ENCODE measurements at regions not wholly inside any gene's neighbourhood (a gene's known extent, or its start where the extent isn't known, plus 50 kb on each side); places are given as distances from the start of the nearest gene placed in this dataset.
A peak's percentile ranks its signal among the peaks of the same experiment; 100 is the strongest.

DNA sequence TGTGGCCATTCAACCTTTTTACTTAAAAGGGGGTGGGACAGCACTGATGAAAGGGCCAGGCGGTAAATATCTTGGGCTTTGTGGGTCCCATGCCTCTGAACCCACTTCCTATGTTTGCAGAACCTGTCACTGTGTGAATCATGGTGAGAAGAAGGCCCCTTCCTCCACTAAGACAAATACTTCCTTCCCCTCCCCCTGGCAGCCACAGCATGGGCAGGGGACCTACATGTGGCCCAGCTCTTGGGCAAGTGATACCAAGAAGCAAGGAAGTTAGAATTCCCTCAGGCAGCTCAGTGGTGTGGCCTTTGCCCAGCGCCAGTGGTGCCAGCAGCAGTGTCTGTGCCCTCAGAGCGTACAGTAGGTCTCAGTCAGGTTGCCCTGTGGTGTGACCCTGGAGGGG is 168.6 kb downstream of the TRIM33 start:
- DNase-seq = no peak

GRCh38 chr1:114341856-114342255 is 169.1 kb downstream of the TRIM33 start:
- no peak for DNase-seq

- no peak for DNase-seq
Observed at GRCh38 chr1:114341299-114341698, 169.7 kb downstream of the TRIM33 start.

DNA sequence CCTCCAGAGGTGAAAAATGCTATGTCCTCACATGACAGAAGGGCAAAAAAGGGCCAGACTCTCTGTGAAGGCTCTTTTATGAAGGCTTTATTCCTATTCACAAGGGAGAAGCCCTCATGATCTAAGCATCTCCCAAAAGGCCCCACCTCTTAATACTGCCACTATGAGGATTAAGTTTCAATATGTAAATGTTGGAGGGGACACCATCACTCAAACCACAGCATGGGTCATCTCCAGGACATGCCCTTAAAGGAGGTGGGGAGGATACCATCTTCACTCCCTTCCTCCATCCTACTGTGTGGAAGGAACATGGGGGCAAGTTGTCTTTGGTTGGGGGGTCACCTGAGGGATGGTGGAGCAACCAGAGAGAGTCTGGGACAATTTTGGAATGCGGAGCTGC is 170.1 kb downstream of the TRIM33 start:
- DNase-seq = no peak

DNA sequence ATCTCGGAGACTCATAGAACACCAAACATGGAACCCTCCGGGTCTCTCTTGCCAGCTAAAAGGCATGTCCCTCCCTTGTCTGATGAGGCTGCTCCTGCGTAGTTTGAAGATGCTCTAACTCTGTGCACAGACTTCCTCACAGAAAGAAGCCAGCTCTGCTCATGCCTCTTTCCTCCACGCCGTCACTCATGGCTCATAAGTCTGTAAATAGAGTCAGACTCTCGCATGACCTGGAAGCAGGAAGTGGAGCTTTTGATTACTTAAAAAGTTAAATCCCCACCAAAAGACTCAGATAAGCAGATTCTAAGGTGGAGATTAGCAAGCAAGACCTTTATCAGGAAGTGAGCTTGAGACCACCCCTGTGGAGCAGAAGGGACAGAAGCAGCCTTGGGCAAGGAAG is 171.6 kb downstream of the TRIM33 start:
- no peak for DNase-seq

DNA sequence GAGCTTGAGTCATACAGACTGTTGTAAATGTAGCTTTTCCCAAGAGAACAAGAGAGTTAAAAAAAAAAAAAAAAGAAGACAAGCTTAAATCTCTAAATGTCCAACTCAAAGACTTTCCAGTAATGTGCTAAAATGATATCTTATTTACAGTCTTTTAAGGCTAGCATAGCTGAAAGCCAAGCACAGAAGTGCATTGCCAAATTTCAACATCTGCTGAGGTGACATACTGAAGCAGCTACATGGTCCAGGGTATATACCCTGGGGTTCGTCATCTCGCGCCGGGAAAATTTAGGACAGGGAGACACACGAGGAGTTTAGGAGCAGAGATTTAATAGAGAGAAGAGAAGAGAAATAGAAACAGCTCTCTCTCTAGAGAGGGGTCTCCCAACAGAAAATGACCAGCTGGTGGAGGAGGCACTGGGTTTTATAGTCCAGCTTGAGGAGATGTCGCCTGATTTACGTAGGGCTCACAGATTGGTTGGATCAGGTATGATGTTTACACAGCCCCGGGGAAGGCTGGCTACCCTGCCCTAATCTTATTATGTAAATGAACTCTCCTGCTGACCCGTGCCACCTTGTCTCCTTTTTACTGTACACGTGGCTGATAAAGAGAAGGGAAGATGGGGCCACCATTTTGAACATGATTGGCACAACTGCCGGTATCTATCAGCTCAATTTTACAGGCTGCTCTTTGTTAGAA is 172.7 kb downstream of the TRIM33 start:
- no peak for DNase-seq

GRCh38 chr1:114337417-114337816 is 173.6 kb downstream of the TRIM33 start:
- no peak for DNase-seq

- no peak for DNase-seq
Observed at GRCh38 chr1:114336360-114336759, 174.6 kb downstream of the TRIM33 start.

GRCh38 chr1:114335273-114335672 is 175.7 kb downstream of the TRIM33 start:
- no peak for DNase-seq

- no peak for DNase-seq
Observed at GRCh38 chr1:114334297-114334696, 176.7 kb downstream of the TRIM33 start.

DNA sequence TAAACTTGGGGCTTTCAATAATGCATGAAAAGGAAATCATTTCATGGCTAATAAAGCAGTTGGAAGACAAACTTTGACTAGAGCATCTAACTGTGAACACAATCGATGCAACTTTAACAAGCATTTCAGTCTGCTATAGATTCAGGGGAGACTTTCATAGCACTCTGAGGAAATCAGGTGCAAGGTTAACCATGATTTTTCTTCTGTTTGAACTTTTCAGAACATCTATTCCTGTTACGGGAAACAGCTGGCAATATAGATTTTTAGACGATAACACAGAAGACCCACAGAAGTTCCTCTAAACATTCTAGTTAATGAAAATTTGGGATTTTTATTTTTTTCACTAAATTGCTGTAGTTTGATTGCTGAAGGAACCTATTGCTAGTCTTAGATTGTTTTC is 177.3 kb downstream of the TRIM33 start:
- DNase-seq = no peak

DNA sequence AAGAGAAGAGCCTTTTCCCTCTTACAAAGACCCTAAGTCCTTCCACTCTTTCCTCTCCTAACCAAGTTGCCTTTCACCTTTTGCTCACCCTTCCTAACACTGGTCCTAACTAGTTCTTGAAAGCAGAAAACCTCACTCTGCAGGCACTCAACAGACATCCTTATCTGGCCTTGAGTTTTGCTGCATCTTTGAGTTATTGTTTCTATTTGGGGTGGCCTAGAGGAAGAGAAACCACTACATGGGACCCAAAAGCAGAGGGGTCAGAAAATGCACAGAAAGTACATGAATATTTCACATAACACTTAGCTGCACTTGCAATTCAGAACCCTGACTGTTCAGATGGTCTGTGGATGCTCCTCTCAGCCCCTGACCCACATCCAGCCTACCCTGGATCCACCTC is 178.3 kb upstream of the SYT6 start:
- no peak for DNase-seq

- DNase-seq = no peak
Observed at GRCh38 chr1:114330451-114330983, 176.8 kb upstream of the SYT6 start.

DNA sequence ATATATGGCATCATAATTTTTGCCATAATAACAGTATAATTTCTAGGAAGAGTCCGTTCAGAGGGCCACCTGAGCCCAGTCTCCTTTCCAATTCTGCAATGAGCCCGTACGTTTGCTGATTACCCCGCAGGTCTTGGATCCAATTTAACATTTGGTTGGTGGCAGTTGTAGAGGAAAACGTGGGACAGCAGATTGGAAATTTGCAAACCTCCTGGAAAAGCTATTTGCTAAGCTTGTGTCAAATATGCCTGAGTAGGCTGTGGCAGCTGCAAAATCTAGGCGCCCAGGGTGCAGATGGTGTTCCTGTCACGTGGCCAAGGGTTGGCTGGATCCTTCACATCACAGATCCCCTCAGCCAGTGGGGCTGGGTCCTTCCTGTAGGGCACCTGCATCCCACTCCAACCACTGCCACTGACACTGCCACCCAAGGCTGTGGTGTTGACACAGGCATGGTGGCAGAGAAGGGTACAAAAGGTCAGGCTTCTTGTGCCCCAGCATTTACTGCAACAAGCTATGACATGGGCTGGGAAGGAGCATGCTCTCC is 174.8 kb upstream of the SYT6 start:
- DNase-seq = no peak

GRCh38 chr1:114324662-114324965 is 170.9 kb upstream of the SYT6 start:
- DNase-seq = no peak

GRCh38 chr1:114323959-114324661 is 170.4 kb upstream of the SYT6 start:
- no peak for DNase-seq

DNA sequence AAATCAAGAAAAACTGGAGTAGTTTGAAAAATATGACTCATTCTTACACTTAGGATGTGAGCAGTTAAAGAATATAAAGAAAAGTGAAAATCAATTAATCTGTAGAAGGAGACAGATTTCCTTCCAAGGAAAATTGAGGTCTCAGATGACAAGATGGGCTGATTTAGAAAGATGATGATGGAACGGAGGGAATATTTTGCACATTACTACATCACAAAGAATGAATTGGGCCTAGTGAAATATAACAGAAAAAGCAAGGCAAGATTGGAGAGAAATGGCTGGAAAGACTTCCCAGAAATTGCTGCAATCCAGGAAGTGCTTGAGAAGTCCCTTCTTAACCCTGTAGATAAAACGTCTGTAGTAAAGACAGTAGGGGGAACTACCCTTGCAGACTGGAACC is 169.1 kb upstream of the SYT6 start:
- DNase-seq = peak; percentile 82

GRCh38 chr1:114322207-114322606 is 168.5 kb upstream of the SYT6 start:
- no peak for DNase-seq

- peak; percentile 94 for DNase-seq
Observed at GRCh38 chr1:114320586-114320985, 166.9 kb upstream of the SYT6 start.

DNA sequence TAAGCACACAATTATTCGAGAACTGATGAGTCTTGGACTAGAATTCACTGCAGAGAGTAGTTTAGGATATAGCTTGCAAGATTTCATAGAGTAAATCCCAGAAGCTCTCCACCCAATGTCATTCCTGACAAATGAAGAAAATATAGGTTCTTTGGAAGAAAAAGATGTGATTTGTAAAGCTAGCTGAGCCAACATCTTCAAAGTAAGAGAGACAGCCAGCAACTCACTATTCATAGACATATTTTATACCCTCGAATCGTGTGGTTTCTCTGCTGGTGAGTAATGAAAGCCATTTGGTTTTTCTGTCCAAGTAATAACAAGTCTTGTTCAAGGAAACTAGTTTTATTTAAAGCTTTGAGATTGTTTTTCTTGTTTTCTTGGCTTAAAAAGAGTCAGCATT is 165.7 kb upstream of the SYT6 start:
- peak; percentile 87 for DNase-seq

DNA sequence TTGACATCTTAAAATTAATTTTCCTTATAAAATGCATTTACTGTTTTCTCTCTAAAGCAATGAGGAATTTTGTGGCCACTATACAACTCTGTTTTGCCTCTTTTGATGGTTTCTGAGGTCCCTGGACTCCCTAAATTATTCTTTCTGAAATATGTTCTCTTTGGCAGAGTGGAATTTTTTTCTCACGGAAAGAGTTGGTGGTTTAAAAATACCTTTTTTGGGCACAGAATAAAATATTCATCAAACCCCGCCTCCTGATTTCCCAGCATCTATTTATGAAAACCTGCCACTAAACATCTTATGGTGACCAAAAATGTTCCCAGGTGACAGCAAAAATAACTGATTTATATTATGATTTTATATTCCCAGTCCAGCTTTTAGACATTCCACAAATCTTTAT is 165.3 kb upstream of the SYT6 start:
- peak; percentile 51 for DNase-seq

GRCh38 chr1:114316204-114316603 is 162.5 kb upstream of the SYT6 start:
- no peak for DNase-seq

- DNase-seq = peak; percentile 62
Observed at GRCh38 chr1:114315631-114316030, 162.0 kb upstream of the SYT6 start.

DNA sequence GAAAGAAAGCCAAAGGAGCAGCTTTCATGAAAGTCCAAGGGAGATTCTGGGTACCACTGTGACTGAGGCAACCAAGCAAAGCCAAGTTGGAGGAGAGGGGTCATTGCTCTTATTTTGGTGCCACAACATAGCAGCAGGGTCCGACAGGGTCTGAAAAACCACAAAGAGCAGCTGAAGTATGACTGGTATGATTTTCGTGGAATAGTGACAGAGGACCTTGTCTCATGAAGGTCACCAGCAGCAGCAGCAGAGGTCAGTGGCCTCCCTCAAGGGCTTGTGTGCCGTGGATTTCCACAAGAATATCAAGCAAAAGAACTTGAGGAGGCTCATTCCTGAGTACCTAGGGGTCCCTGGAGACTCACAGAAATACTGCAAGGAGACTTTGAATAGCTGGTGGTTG is 160.9 kb upstream of the SYT6 start:
- DNase-seq = no peak
